ENCODE measurements at regions not wholly inside any gene's neighbourhood (a gene's known extent, or its start where the extent isn't known, plus 50 kb on each side); places are given as distances from the start of the nearest gene placed in this dataset.

DNA sequence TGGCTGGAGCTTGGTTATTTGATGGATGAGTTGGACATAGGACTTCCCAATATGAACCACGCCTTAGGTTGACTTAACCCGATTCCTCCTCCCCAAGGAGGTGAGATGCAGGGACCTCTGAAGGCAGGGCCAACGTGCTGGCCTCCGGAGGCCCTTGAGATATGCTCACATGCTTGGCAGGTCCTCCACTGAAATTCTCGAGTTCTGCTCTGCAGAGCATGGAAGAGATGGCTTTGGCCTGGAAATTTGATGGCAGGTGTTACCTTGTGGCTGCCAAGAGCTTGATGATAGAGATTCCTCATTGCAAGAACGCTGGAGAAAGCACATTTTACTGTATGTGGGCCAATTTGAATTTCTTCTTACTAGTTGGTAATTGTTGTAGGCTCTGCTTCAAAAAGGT is 117.4 kb upstream of the LIMCH1 start:
- no peak overlapping the region for H3K4me2 ChIP-seq (ENCODE audit: insufficient read depth, low read length)
- H4K20me1 ChIP-seq (ENCODE audit: insufficient read depth, low read length): no peaks in the 10 kb centered on the region
- H3K4me1 ChIP-seq (ENCODE audit: insufficient read depth, low read length): no peaks in the 10 kb centered on the region
- no peak for DNase-seq (ENCODE audit: insufficient read length, low spot score, missing footprints)
- no peaks in the 10 kb centered on the region for H3K9me3 ChIP-seq (ENCODE audit: low read depth, low read length)
- H3K4me3 ChIP-seq (ENCODE audit: insufficient read depth, low read length): no peak overlapping the region
- no peaks in the 10 kb centered on the region for H3K36me3 ChIP-seq (ENCODE audit: insufficient read depth, low read length)
- TF ChIP-seq, protein P1, sequence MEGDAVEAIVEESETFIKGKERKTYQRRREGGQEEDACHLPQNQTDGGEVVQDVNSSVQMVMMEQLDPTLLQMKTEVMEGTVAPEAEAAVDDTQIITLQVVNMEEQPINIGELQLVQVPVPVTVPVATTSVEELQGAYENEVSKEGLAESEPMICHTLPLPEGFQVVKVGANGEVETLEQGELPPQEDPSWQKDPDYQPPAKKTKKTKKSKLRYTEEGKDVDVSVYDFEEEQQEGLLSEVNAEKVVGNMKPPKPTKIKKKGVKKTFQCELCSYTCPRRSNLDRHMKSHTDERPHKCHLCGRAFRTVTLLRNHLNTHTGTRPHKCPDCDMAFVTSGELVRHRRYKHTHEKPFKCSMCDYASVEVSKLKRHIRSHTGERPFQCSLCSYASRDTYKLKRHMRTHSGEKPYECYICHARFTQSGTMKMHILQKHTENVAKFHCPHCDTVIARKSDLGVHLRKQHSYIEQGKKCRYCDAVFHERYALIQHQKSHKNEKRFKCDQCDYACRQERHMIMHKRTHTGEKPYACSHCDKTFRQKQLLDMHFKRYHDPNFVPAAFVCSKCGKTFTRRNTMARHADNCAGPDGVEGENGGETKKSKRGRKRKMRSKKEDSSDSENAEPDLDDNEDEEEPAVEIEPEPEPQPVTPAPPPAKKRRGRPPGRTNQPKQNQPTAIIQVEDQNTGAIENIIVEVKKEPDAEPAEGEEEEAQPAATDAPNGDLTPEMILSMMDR (IDR thresholded peaks at IDR 0.05; ENCODE audit: extremely low read depth, low read depth, low read length): no peak
- no peaks in the 10 kb centered on the region for H3K27me3 ChIP-seq (ENCODE audit: insufficient read depth, low read length)
- H3K79me2 ChIP-seq (ENCODE audit: insufficient read depth, low read length): no peaks in the 10 kb centered on the region
- H3K27ac ChIP-seq (ENCODE audit: low read depth, low read length): no peak overlapping the region
- H2AFZ ChIP-seq (ENCODE audit: low read length): no peak overlapping the region

DNA sequence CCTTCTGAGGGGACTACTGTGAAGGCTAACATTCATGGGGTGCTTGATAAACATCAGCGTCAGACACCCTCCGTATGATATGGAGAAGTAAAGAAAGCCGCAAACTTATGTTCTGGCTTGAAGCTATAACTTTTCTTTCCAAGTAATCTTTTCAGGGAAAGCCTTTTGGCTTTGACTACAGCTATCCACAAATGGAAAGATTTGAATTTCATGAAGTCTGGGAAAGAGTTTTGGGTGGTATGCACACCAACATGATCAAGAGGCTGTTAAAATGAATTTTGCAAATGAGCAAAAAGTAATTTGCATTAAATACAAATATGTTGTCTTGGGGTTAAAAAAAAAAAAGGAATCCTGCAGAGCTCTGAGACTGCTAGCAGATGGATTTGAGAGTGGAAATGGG is 114.8 kb upstream of the LIMCH1 start:
- Histone ChIP-seq H3K4me1 (ENCODE audit: insufficient read depth, low read length) (no peaks in the 10 kb centered on the region), H3K27ac (ENCODE audit: low read depth, low read length) (no peak overlapping the region), H2AFZ (ENCODE audit: low read length) (no peak overlapping the region), H3K4me3 (ENCODE audit: insufficient read depth, low read length) (no peak overlapping the region), H3K36me3 (ENCODE audit: insufficient read depth, low read length) (no peaks in the 10 kb centered on the region), H4K20me1 (ENCODE audit: insufficient read depth, low read length) (no peaks in the 10 kb centered on the region), H3K9me3 (ENCODE audit: low read depth, low read length) (no peaks in the 10 kb centered on the region), H3K79me2 (ENCODE audit: insufficient read depth, low read length) (no peaks in the 10 kb centered on the region), H3K27me3 (ENCODE audit: insufficient read depth, low read length) (no peaks in the 10 kb centered on the region), H3K4me2 (ENCODE audit: insufficient read depth, low read length) (no peak overlapping the region)
- no peak for DNase-seq (ENCODE audit: insufficient read length, low spot score, missing footprints)
- TF ChIP-seq, protein P1 (IDR thresholded peaks at IDR 0.05; ENCODE audit: extremely low read depth, low read depth, low read length): no peak

DNA sequence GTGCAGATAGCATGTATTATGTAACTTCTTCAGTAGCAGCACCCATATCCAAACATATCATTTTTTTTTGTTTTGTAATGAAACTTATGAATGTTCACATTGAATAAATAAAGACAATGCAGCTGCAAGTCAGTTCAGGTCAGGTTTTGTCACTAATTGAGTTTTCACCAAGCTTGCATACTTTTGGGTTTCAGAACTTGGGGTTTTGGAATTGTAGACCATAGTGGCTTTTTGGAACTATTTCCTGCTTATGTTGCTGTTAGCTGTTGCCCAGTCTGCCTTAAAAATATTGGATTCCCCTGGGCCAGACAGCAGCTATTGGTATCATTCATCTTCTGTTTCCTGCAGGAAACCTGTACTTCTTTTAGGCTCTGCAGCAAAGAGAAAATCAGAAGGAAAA is 113.4 kb upstream of the LIMCH1 start:
- H2AFZ ChIP-seq (ENCODE audit: low read length): no peak overlapping the region
- no peaks in the 10 kb centered on the region for H3K36me3 ChIP-seq (ENCODE audit: insufficient read depth, low read length)
- no peaks in the 10 kb centered on the region for H3K4me1 ChIP-seq (ENCODE audit: insufficient read depth, low read length)
- no peak overlapping the region for H3K27ac ChIP-seq (ENCODE audit: low read depth, low read length)
- no peak overlapping the region for H3K4me3 ChIP-seq (ENCODE audit: insufficient read depth, low read length)
- H3K27me3 ChIP-seq (ENCODE audit: insufficient read depth, low read length): no peaks in the 10 kb centered on the region
- TF ChIP-seq, protein P1 (IDR thresholded peaks at IDR 0.05; ENCODE audit: extremely low read depth, low read depth, low read length): no peak
- no peak overlapping the region for H3K4me2 ChIP-seq (ENCODE audit: insufficient read depth, low read length)
- no peaks in the 10 kb centered on the region for H3K79me2 ChIP-seq (ENCODE audit: insufficient read depth, low read length)
- H3K9me3 ChIP-seq (ENCODE audit: low read depth, low read length): no peaks in the 10 kb centered on the region
- DNase-seq (ENCODE audit: insufficient read length, low spot score, missing footprints): no peak
- no peaks in the 10 kb centered on the region for H4K20me1 ChIP-seq (ENCODE audit: insufficient read depth, low read length)

DNA sequence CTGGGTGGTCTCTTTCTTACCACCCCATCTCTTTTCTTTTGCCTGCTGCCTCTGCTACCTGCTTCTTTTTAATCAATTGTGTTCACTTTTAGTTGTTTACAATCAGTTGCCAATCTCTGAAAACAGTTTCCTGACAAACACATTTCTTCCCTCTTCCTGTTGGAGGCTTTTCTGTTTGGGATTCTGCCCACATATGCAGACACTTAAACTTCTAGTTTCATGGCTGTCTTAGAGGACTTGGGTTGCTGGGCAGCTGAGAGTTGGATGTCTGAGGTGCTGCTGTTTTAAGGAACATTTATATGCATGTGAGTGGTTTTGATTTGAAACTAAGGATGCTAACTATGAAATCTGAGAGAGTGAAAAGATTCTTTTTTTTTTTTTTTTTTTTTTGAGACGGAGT is 112.3 kb upstream of the LIMCH1 start:
- Histone ChIP-seq H3K9me3 (ENCODE audit: low read depth, low read length) (no peaks in the 10 kb centered on the region), H3K79me2 (ENCODE audit: insufficient read depth, low read length) (no peaks in the 10 kb centered on the region), H3K4me1 (ENCODE audit: insufficient read depth, low read length) (no peaks in the 10 kb centered on the region), H3K27me3 (ENCODE audit: insufficient read depth, low read length) (no peaks in the 10 kb centered on the region), H3K36me3 (ENCODE audit: insufficient read depth, low read length) (no peaks in the 10 kb centered on the region), H4K20me1 (ENCODE audit: insufficient read depth, low read length) (no peaks in the 10 kb centered on the region), H2AFZ (ENCODE audit: low read length) (no peak overlapping the region), H3K4me3 (ENCODE audit: insufficient read depth, low read length) (no peak overlapping the region), H3K27ac (ENCODE audit: low read depth, low read length) (no peak overlapping the region), H3K4me2 (ENCODE audit: insufficient read depth, low read length) (no peak overlapping the region)
- TF ChIP-seq, protein P1 (IDR thresholded peaks at IDR 0.05; ENCODE audit: extremely low read depth, low read depth, low read length): no peak
- DNase-seq (ENCODE audit: insufficient read length, low spot score, missing footprints): peak; percentile 48

Data from osteoblast (primary cell).